ENCODE measurements at regions not wholly inside any gene's neighbourhood (a gene's known extent, or its start where the extent isn't known, plus 50 kb on each side); places are given as distances from the start of the nearest gene placed in this dataset.

DNA sequence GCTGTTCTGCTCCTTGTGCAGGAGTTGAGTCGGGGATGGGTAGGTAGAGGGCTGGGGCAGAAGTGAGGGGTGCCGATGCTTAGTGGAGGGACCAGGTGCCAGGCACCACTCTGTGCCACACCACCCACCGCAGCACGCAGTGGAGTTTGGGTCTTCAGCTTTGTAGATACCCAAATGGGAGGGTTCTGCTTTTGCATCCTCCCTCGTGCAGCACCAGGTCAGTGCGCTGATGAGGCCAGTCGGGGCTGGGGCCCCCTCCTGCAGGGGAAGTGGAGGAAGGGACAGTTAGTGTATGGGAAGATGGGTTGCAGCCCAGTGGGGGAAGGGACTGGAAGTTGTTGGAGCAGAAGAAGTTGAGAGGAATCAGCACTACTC, 244.0 kb downstream of the RHOU start:
- DNase-seq = no peak

DNA sequence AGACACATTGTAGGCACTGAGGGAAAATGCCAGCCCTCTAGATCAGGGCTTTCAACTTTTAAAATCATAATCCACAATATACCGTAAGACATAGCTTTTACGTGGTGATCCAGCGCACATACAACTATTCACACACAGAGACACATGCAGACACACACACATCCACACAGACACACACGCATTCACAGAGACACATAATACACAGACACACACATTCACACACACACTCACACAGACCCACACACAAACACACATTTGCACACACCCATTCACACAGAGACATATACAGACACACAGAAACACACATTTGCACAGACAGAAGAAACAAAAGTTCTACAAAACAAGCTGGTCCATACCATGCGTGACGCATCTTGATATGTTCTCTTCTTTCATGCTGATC, 244.5 kb downstream of the RHOU start:
- DNase-seq = no peak

GRCh38 chr1:228980232-228980937, 245.1 kb downstream of the RHOU start:
- DNase-seq = no peak

DNA sequence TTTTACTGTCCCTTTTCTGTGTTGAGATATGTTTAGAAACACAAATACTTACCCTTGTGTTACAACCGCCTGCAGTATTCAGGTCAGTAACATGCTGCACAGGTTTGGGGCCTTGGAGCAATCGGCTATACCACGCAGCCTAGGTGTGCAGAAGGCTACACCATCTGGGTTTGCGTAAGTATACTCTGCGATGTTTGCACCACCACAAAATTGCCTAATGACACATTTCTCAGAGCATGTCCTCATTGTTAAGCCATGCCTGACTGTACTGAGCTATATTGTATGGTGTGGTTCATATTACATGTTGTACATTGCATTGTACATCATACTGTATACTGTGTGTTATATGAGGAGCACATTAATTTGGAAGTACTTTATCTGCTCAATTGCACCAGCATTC, 247.4 kb downstream of the RHOU start:
- no peak for DNase-seq

- DNase-seq = no peak
Observed at GRCh38 chr1:228983231-228983660, 248.0 kb downstream of the RHOU start.

- DNase-seq = no peak
Observed at GRCh38 chr1:228983661-228984060, 248.4 kb downstream of the RHOU start.

DNA sequence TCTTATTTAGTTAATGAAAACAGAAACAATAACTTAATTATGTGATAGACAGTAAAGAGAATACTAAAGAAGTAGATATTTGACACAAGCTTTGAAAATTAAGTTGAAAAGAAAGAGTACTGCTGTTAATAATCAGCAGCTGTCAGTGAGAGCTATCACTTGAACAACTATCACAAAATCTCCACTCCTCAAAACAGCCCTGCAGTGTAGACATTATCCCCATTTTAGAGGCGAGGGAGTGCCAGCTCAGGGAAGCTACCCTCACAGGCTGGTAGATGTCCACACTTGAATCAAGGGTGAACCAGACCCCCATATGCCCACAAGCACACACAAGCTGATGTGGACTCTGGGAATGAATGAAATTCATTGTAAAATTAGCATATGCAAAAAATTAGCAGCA, 248.8 kb downstream of the RHOU start:
- DNase-seq = no peak

- no peak for DNase-seq
Observed at GRCh38 chr1:228984646-228985631, 249.7 kb downstream of the RHOU start.

- DNase-seq = no peak
Observed at GRCh38 chr1:228985661-228986060, 250.4 kb downstream of the RHOU start.

- DNase-seq = no peak
Observed at GRCh38 chr1:228986093-228986904, 251.0 kb downstream of the RHOU start.

GRCh38 chr1:228987286-228987685, 252.0 kb downstream of the RHOU start:
- no peak for DNase-seq

DNA sequence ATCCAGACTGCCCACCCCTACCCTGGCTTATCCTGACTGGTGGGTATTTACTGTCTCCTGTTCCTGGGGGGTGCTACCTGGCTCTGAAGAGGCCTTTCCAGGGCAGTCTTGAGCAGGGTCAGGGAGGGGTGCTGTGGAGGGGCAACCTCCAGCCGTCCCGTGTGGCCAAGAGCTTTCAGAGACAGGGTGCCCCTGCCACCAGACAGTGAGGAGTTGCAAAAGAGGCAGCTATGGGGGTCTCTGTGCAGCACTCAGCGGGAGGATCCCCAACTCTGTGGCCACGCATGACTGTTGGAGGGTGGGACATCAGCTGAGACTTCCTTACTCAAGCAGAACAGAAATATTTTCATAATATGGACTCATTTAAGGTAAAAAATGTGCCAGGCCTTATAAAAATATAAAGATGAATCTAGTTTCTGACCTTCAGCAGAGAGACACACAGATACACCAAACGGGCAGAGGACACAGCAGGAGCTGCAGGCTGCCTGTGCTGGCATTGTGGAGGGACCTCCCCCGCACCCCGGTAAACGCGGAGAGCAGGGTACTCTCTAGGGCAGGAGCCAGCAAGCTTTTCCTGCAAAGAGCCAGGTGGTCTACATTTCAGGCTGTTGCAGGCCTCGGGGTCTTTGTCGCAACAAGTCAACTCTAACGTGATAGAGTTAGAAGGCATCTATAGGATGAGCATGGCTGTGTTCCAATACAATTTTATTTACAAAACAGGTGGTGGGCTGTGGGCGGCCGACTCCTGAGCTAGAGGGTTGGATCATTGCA, 252.6 kb downstream of the RHOU start:
- DNase-seq = no peak

DNA sequence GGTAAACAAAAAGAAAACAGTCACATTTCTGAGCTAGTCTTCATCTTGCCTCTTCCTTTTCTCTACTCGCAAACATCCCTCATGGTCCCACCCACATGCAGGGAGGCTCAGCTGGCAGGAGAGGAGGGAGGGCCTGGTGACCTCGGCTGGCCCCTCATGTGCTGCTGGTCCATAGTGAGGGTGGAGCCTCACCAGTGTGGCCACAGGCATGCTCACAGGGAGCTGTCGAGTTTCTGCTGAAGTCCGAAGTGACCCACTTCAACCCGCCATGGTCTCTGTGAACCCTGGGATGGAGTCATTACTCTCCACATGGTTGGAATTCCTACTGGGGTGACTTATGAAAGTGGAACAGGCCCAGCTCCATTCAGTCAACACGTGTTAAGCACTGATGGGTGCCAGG, 253.4 kb downstream of the RHOU start:
- DNase-seq = no peak

DNA sequence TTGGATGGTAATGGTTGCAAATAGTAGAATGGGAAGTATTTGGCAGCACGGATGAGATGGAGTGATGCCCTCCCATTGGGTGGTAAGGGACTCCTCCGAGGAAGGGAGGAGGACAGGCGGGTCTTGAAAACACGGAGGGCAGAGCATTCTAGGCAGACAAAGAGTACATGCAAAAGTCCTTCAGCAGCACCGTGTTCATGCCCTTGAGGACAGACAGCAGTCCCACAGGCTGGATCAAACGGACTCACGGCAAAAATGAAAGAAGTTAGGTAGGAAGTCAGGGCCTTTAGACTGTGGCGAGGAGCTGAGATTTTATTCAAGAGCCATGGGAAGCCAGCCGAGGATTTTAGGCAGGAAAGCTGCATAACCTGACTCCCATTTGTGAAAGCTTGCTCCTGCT, 253.9 kb downstream of the RHOU start:
- no peak for DNase-seq

- no peak for DNase-seq
Observed at GRCh38 chr1:228989676-228989991, 254.4 kb downstream of the RHOU start.

- peak; percentile 94 for DNase-seq
Observed at GRCh38 chr1:228989992-228990827, 254.9 kb downstream of the RHOU start.

- DNase-seq = peak; percentile 40
Observed at GRCh38 chr1:228990906-228991569, 255.8 kb downstream of the RHOU start.

- no peak for DNase-seq
Observed at GRCh38 chr1:228992044-228992443, 256.8 kb downstream of the RHOU start.

DNA sequence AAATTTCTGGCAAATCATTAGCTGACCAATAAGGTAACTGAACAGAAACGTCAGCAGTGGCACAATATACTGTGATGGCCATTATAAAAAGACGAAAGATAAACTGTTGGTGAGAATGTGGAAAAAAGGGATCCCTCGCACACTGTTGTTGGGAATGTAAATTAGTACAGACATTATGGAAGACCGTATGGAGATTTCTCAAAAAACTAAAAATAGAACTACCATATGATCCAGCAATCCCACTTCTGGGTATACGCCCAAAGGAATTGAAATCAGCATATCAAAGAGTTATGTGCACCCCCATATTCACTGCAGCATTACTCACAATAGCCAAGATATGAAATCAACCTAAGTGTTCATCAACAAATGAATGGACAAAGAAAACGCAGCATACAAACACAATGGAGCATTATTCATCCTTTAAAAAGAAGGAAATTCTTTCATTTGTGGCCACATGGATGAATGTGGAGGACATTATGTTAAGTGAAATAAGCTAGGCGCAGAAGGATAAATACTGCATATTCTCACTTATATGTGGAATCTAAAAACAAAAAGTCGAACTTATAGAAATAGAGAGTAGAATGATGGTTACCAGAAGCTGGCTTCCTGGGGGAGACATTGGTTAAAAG, 257.7 kb downstream of the RHOU start:
- DNase-seq = no peak
